AG10803 (cell line): ENCODE measurements at regions not wholly inside any gene's neighbourhood (a gene's known extent, or its start where the extent isn't known, plus 50 kb on each side); places are given as distances from the start of the nearest gene placed in this dataset.
"Not testable (repeated sequence)": the region's sequence is repeated elsewhere in the genome, so short reads cannot be mapped to it uniquely, and the experiment has no call there.

Experiments
- DNase-seq: peaks from one replicate; pipeline ENCODE4 v3.0.0; 2010; ENCODE audit warnings: low read depth
- H3K4me3 ChIP-seq: 2 replicates; pipeline ENCODE4 v1.5.1; 2011; ENCODE audit warnings: mild to moderate bottlenecking, low read length, control low read depth
- TF ChIP-seq, protein P1 (sequence below): conservative IDR thresholded peaks from 2 replicates; pipeline ENCODE4 v1.5.1; 2011; ENCODE audit warnings: mild to moderate bottlenecking, low read length, control low read depth, inconsistent platforms

DNA sequence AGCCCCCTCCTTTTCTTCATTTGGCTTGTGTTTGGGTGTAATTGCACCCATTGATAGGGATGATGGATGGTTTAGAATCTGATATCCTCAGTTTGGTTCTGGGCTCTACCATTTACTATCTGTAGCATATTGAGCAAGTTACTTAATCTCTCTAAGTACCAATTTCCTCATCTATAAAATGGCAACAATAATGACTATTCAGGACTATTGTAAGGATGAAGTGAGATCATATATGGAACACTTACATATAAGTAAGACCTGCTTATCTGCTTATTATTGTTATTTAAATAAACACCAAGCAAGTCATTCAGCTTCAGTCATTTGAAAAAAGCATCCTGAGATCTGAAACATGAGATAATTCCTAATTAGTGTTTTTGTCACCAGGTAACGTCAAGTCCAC is 127.0 kb downstream of the SEC23IP start:
- no peak for DNase-seq
- TF ChIP-seq, protein P1, sequence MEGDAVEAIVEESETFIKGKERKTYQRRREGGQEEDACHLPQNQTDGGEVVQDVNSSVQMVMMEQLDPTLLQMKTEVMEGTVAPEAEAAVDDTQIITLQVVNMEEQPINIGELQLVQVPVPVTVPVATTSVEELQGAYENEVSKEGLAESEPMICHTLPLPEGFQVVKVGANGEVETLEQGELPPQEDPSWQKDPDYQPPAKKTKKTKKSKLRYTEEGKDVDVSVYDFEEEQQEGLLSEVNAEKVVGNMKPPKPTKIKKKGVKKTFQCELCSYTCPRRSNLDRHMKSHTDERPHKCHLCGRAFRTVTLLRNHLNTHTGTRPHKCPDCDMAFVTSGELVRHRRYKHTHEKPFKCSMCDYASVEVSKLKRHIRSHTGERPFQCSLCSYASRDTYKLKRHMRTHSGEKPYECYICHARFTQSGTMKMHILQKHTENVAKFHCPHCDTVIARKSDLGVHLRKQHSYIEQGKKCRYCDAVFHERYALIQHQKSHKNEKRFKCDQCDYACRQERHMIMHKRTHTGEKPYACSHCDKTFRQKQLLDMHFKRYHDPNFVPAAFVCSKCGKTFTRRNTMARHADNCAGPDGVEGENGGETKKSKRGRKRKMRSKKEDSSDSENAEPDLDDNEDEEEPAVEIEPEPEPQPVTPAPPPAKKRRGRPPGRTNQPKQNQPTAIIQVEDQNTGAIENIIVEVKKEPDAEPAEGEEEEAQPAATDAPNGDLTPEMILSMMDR = no peak
- no peak overlapping the region for H3K4me3 ChIP-seq

DNA sequence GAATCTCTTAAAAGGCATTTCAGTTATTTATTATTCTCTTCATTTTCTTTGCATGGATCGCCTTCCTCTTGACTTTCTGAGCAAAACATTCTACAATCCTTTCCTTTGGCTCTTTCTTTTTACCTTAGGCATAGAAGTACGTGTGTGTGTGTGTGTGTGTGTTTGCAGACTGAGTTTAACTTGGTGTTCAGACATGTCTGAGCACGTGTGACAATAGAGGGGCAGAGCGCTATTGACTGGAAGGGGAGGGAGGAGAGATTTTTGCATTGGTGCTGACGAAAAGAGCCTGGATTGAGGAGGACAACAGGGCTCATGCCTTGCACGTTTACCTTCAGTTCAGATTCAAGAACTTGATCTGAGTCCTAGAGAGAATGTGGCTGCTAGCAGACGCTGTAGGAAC is 129.8 kb downstream of the SEC23IP start:
- DNase-seq = no peak
- TF ChIP-seq, protein P1 = no peak
- no peak overlapping the region for H3K4me3 ChIP-seq

DNA sequence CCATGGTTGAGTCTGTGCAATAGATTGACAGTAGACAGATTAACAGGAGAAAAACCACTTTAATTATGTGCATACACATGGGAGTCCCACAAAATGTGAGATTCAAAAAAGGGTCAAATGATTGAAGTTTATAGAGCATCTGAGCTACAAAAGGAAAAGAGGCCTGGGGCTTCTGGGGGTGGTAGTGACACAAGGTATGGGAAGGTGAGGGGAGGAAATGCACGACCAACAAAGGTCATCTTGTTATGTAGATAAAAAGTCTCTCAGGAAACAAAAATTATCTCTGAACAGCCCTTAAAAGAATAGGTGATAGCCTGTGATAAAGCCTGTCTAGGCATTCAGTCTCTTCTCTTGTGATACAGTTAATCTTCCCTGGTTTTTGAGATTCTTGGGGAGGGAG is 141.7 kb downstream of the SEC23IP start:
- TF ChIP-seq, protein P1 = no peak
- DNase-seq = no peak
- H3K4me3 ChIP-seq = no peak overlapping the region

DNA sequence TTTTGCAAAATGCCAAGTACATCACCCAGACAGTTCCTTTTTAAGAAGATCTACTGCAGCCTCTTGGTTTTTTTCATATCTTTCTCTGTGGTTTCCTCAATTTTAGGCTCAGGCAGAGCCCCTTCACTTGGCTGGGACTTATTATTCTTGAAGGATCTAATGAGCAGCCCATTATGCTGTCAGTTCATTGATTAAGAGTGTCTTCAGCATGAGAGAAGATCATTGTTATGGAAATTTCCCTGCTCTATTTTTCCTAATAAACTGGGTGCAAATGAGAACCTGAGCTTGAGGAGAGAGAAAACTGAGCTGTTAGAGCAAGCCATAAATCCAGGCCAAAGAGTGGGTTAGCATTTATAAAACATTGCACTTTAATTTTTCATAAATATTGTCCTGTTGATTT is 146.5 kb downstream of the SEC23IP start:
- TF ChIP-seq, protein P1 = no peak
- no peak overlapping the region for H3K4me3 ChIP-seq
- no peak for DNase-seq

DNA sequence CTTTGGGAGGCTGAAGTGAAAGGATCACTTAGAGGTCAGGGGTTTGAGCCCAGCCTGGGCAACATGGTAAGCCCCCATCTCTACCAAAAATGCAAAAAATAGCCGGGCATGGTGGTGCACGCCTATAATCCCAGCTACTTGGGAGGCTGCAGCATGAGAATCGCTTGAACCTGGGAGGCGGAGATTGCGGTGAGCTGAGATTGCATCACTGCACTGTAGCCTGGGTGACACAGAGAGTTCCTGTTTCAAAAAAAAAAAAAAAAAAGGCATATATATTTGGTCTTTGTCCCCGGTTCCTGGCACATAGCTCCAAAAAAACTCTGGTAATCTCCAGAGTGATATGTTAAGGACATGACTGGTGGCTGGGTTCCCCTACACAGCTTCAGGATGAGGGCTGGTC is 147.3 kb downstream of the SEC23IP start:
- H3K4me3 ChIP-seq = no peak overlapping the region
- TF ChIP-seq, protein P1 = no peak
- DNase-seq = no peak

DNA sequence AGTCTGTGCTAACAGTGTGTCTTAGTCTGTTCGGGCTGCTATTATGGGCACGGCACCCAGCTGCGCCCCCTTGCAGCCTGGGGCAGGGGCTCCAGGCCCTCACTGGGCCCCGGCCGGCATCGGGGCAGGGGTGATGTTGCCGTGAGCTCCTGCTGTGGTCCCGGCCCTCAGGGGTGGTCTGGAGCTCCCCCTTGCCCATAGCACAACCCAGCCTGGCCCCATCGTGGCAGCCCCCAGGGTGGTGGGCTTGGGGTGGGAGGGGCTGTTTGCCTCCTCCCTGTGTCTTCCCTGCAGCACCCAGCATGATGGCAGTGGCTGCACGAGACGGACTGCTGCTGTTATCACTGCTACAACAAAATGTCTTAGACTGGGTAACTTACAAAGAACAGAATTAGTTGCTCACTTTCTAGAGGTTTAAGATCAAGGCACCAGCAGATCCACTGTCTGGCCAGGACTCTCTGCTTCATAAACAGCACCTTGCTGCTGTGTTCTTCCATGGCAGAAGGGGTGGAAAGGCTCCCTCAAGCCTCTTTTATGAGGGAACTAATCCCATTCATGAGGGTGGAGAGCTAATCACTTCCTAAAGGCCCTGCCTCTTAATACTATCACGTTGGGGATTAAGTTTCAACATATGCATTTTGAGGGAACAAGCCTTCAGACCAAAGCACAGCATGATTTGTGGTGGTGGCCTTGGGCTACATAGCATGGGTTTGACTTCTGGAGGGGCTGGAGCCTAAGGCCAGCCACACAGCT is 149.5 kb downstream of the SEC23IP start:
- no peak for DNase-seq
- H3K4me3 ChIP-seq = no peak overlapping the region
- TF ChIP-seq, protein P1 = no peak

DNA sequence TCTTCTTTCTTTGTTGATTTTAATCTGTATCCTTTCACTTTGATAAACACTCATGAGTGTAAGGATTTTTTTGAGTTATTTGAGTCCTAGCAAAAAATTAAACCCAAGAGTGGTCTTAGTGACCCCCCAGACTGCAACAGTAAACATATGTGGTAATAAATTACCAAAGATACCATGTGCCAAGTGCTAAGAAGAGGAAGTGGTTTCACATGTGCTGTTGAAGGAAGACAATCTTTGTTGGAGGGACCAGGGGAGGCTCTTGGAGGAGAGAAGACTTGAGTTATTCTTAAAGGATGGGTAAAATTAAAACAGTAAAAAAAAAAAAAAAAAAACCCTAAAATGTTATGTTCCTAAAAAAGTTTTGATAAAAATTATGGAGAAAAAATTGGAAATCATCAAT is 150.2 kb downstream of the SEC23IP start:
- TF ChIP-seq, protein P1 = no peak
- DNase-seq = no peak

DNA sequence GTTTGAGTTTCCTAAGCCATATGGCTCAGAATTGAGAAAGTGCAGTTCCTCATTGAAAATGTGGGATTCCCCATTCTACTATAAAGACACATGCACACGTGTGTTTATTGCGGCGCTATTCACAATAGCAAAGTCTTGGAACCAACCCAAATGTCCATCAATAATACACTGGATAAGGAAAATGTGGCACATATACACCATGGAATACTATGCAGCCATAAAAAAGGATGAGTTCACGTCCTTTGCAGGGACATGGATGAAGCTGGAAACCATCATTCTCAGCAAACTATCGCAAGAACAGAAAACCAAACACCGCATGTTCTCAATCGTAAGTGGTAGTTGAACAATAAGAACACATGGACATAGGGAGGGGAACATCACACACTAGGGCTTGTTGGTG is 154.8 kb downstream of the SEC23IP start:
- not testable (repeated sequence) for DNase-seq, H3K4me3 ChIP-seq

More for the DNA sequence above, 150.2 kb downstream of the SEC23IP start:
- H3K4me3 ChIP-seq = no peak overlapping the region
